Ectodermal cell (in vitro differentiated cells): ENCODE measurements at regions not wholly inside any gene's neighbourhood (a gene's known extent, or its start where the extent isn't known, plus 50 kb on each side); places are given as distances from the start of the nearest gene placed in this dataset.

Source experiments
- H3K27ac ChIP-seq: 2 replicates; pipeline ENCODE4 v1.7.0; 2013; ENCODE audit warnings: mild to moderate bottlenecking, low read depth, low read length; ENCODE audit not compliant: insufficient read depth, poor library complexity, severe bottlenecking
- H3K27me3 ChIP-seq: 2 replicates; pipeline ENCODE4 v1.7.0; 2013; ENCODE audit warnings: mild to moderate bottlenecking, low read length; ENCODE audit not compliant: insufficient read depth, control insufficient read depth, poor library complexity, severe bottlenecking
- H3K36me3 ChIP-seq: one replicate; pipeline ENCODE4 v1.7.0; 2013; ENCODE audit warnings: low read length; ENCODE audit not compliant: control insufficient read depth, insufficient read depth
- H3K4me1 ChIP-seq: one replicate; pipeline ENCODE4 v1.7.0; 2013; ENCODE audit warnings: low read length; ENCODE audit not compliant: control insufficient read depth, insufficient read depth
- H3K4me3 ChIP-seq: 2 replicates; pipeline ENCODE4 v1.7.0; 2013; ENCODE audit warnings: low read depth, low read length, control low read depth; ENCODE audit not compliant: insufficient read depth
- H3K9me3 ChIP-seq: 2 replicates; pipeline ENCODE4 v1.7.0; 2013; ENCODE audit warnings: mild to moderate bottlenecking, low read length, moderate library complexity; ENCODE audit not compliant: control insufficient read depth
- WGBS, 2 experiments: methylation state at CpG; one replicate each; pipeline ENCODE4 v1.1.7; 2013; ENCODE audit warnings: missing lambda C conversion rate in 2 of 2; 5-methylcytosine and 5-hydroxymethylcytosine counted together

GRCh38 chr6:95135182-95135581, 442.2 kb upstream of the MANEA start:
- Histone ChIP-seq H3K27me3 (no peaks in the 10 kb centered on the region), H3K4me1 (no peaks in the 10 kb centered on the region), H3K4me3 (no peak overlapping the region), H3K9me3 (no peaks in the 10 kb centered on the region), H3K36me3 (no peaks in the 10 kb centered on the region), H3K27ac (no peak overlapping the region)
- WGBS, 2 experiments = 78% methylated on average over 1 of the region's 1 CpG; no CpG with 5 or more reads in 1 of the 2 experiments

- H3K4me3 ChIP-seq = no peak overlapping the region
- no CpG with 5 or more reads among the region's 2 CpGs for WGBS, 2 experiments
- H3K4me1 ChIP-seq = no peaks in the 10 kb centered on the region
- H3K27ac ChIP-seq = no peak overlapping the region
- no peaks in the 10 kb centered on the region for H3K27me3 ChIP-seq
- H3K36me3 ChIP-seq = no peaks in the 10 kb centered on the region
- H3K9me3 ChIP-seq = no peaks in the 10 kb centered on the region
Observed at GRCh38 chr6:95142101-95142500, 435.2 kb upstream of the MANEA start.

- WGBS, 2 experiments = 85% methylated on average over 1 of the region's 1 CpG; no CpG with 5 or more reads in 1 of the 2 experiments
Observed at GRCh38 chr6:95142661-95143335, 434.5 kb upstream of the MANEA start.

GRCh38 chr6:95143408-95144180, 433.7 kb upstream of the MANEA start:
- WGBS, 2 experiments = 80 to 88% methylated on average over 5 of the region's 5 CpGs
- H3K9me3 ChIP-seq = no peaks in the 10 kb centered on the region
- no peak overlapping the region for H3K27ac ChIP-seq
- H3K4me1 ChIP-seq = no peaks in the 10 kb centered on the region
- H3K27me3 ChIP-seq = no peaks in the 10 kb centered on the region
- no peak overlapping the region for H3K4me3 ChIP-seq
- H3K36me3 ChIP-seq = no peaks in the 10 kb centered on the region

More at GRCh38 chr6:95142661-95143335, 434.5 kb upstream of the MANEA start:
- no peaks in the 10 kb centered on the region for H3K4me1 ChIP-seq
- H3K4me3 ChIP-seq = no peak overlapping the region
- no peaks in the 10 kb centered on the region for H3K9me3 ChIP-seq
- no peaks in the 10 kb centered on the region for H3K27me3 ChIP-seq
- no peaks in the 10 kb centered on the region for H3K36me3 ChIP-seq
- H3K27ac ChIP-seq = no peak overlapping the region

GRCh38 chr6:95145457-95145856, 431.9 kb upstream of the MANEA start:
- no peak overlapping the region for H3K27ac ChIP-seq
- no peaks in the 10 kb centered on the region for H3K4me1 ChIP-seq
- no peaks in the 10 kb centered on the region for H3K36me3 ChIP-seq
- no peaks in the 10 kb centered on the region for H3K9me3 ChIP-seq
- H3K27me3 ChIP-seq = no peaks in the 10 kb centered on the region
- 91 to 100% methylated on average over 1 of the region's 1 CpG for WGBS, 2 experiments
- no peak overlapping the region for H3K4me3 ChIP-seq

- H3K36me3 ChIP-seq = no peaks in the 10 kb centered on the region
- no peaks in the 10 kb centered on the region for H3K4me1 ChIP-seq
- H3K27ac ChIP-seq = no peak overlapping the region
- no peaks in the 10 kb centered on the region for H3K27me3 ChIP-seq
- H3K9me3 ChIP-seq = no peaks in the 10 kb centered on the region
- no peak overlapping the region for H3K4me3 ChIP-seq
Observed at GRCh38 chr6:95159557-95159956, 417.8 kb upstream of the MANEA start.

- no peaks in the 10 kb centered on the region for H3K36me3 ChIP-seq
- H3K27me3 ChIP-seq = no peaks in the 10 kb centered on the region
- WGBS, 2 experiments = 48% methylated on average over 2 of the region's 2 CpGs
- H3K4me3 ChIP-seq = no peak overlapping the region
- peaks cover 2% of the 10 kb centered on the region for H3K9me3 ChIP-seq
- no peak overlapping the region for H3K27ac ChIP-seq
- H3K4me1 ChIP-seq = no peaks in the 10 kb centered on the region
Observed at GRCh38 chr6:95169775-95170174, 407.6 kb upstream of the MANEA start.

GRCh38 chr6:95175927-95176675, 401.2 kb upstream of the MANEA start:
- H3K9me3 ChIP-seq = no peaks in the 10 kb centered on the region
- H3K4me1 ChIP-seq = no peaks in the 10 kb centered on the region
- H3K36me3 ChIP-seq = no peaks in the 10 kb centered on the region
- 87 to 91% methylated on average over 4 of the region's 4 CpGs for WGBS, 2 experiments
- no peaks in the 10 kb centered on the region for H3K27me3 ChIP-seq
- no peak overlapping the region for H3K4me3 ChIP-seq
- H3K27ac ChIP-seq = no peak overlapping the region

- Histone ChIP-seq H3K27ac (no peak overlapping the region), H3K4me3 (no peak overlapping the region), H3K9me3 (no peaks in the 10 kb centered on the region), H3K36me3 (no peaks in the 10 kb centered on the region), H3K4me1 (no peaks in the 10 kb centered on the region), H3K27me3 (no peaks in the 10 kb centered on the region)
- 89 to 100% methylated on average over 1 of the region's 2 CpGs for WGBS, 2 experiments
Observed at GRCh38 chr6:95185874-95186273, 391.5 kb upstream of the MANEA start.

GRCh38 chr6:95186710-95187109, 390.6 kb upstream of the MANEA start:
- no peaks in the 10 kb centered on the region for H3K27me3 ChIP-seq
- H3K4me3 ChIP-seq = no peak overlapping the region
- WGBS, 2 experiments = 94% methylated on average over 1 of the region's 1 CpG; no CpG with 5 or more reads in 1 of the 2 experiments
- no peaks in the 10 kb centered on the region for H3K4me1 ChIP-seq
- H3K9me3 ChIP-seq = no peaks in the 10 kb centered on the region
- no peaks in the 10 kb centered on the region for H3K36me3 ChIP-seq
- H3K27ac ChIP-seq = no peak overlapping the region
